ENCODE measurements at regions not wholly inside any gene's neighbourhood (a gene's known extent, or its start where the extent isn't known, plus 50 kb on each side); places are given as distances from the start of the nearest gene placed in this dataset.

- DNase-seq (ENCODE audit: low read depth, low spot score), result no peak
- no TSS peak for BruUV-seq (replicated peaks)
- POLR2A ChIA-PET, result no interaction called here
Measured at GRCh38 chrX:10749113-10749512, 128.7 kb upstream of the MID1 start.

GRCh38 chrX:10750581-10750980 is 130.2 kb upstream of the MID1 start:
- no peak for ATAC-seq
- no TSS peak for BruUV-seq (replicated peaks)
- ChIA-PET RAD21 (ENCODE audit: unreplicated experiment) (no interaction called here), SMC1A (ENCODE audit: uncharacterized antibody, unreplicated experiment) (no interaction called here), POLR2A (no interaction called here), CTCF (no interaction called here)
- no peaks in the 10 kb centered on the region for H3K79me2 ChIP-seq (ENCODE audit: control insufficient read depth, insufficient read depth, low read length)
- TF ChIP-seq YBX1 (IDR thresholded peaks at IDR 0.05) (no peak), EED (IDR thresholded peaks at IDR 0.05; ENCODE audit: low read depth) (no peak), ASH2L (IDR thresholded peaks at IDR 0.05; ENCODE audit: borderline replicate concordance, low read depth) (no peak), MTA2 (IDR thresholded peaks at IDR 0.05; ENCODE audit: low read depth) (no peak), KAT2A (conservative IDR thresholded peaks at IDR 0.05; ENCODE audit: control insufficient read depth, low read depth, low read length) (no peak)
- no peaks in the 10 kb centered on the region for H3K36me3 ChIP-seq (ENCODE audit: control insufficient read depth in 2 of 2, insufficient read depth in 2 of 2, low read length in 1 of 2)
- H2AFZ ChIP-seq (ENCODE audit: control insufficient read depth, low read depth, low read length), result no peak overlapping the region
- intact Hi-C loops (cut with micrococcal nuclease; ENCODE audit: unreplicated experiment), result no loop called here
- H3K4me1 ChIP-seq (ENCODE audit: control insufficient read depth, insufficient read depth, low read length), result no peaks in the 10 kb centered on the region
- in situ Hi-C loops (cut with MboI), result no loop called here
- H3K27me3 ChIP-seq (replicated peaks in 1 of 2; ENCODE audit: control insufficient read depth in 2 of 2, insufficient read depth in 2 of 2, low read length in 1 of 2), result no peaks in the 10 kb centered on the region; a peak in 1 of 4 replicates
- no peak overlapping the region for H3K9ac ChIP-seq (ENCODE audit: control insufficient read depth, insufficient read depth, low read length)
- no peak for FAIRE-seq
- no peak overlapping the region for H3K4me2 ChIP-seq (ENCODE audit: control insufficient read depth, insufficient read depth)
- no peaks in the 10 kb centered on the region for H4K20me1 ChIP-seq (ENCODE audit: control insufficient read depth, insufficient read depth)
- no peak for DNase-seq (ENCODE audit: low read depth, low spot score)
- WGBS (ENCODE audit: insufficient coverage, insufficient replicate concordance, low lambda C conversion rate, missing lambda C conversion rate), result 6% methylated on average over 7 of the region's 7 CpGs
- no peak overlapping the region for H3K4me3 ChIP-seq
- no peak overlapping the region for H3K27ac ChIP-seq (ENCODE audit: control insufficient read depth, insufficient read depth)
- no peaks in the 10 kb centered on the region; the same call in 2 of the 3 replicates for H3K9me3 ChIP-seq (replicated peaks; ENCODE audit: control insufficient read depth, insufficient read depth, low read length)

More at GRCh38 chrX:10749113-10749512, 128.7 kb upstream of the MID1 start:
- no peak overlapping the region for H3K4me2 ChIP-seq (ENCODE audit: control insufficient read depth, insufficient read depth)
- CTCF ChIA-PET, result interaction anchor here (0.9 kb wide), 1 partner anchor 559 kb away, joined by 3 read pairs; no protein-coding TSS in a partner anchor
- no peaks in the 10 kb centered on the region; the same call in 2 of the 3 replicates for H3K9me3 ChIP-seq (replicated peaks; ENCODE audit: control insufficient read depth, insufficient read depth, low read length)
- no peak overlapping the region for H3K4me3 ChIP-seq
- no peaks in the 10 kb centered on the region for H3K4me1 ChIP-seq (ENCODE audit: control insufficient read depth, insufficient read depth, low read length)
- H3K36me3 ChIP-seq (ENCODE audit: control insufficient read depth in 2 of 2, insufficient read depth in 2 of 2, low read length in 1 of 2), result no peaks in the 10 kb centered on the region
- 13% methylated on average over 3 of the region's 3 CpGs for WGBS (ENCODE audit: insufficient coverage, insufficient replicate concordance, low lambda C conversion rate, missing lambda C conversion rate)
- no peaks in the 10 kb centered on the region for H3K79me2 ChIP-seq (ENCODE audit: control insufficient read depth, insufficient read depth, low read length)
- H3K27me3 ChIP-seq (replicated peaks in 1 of 2; ENCODE audit: control insufficient read depth in 2 of 2, insufficient read depth in 2 of 2, low read length in 1 of 2), result no peaks in the 10 kb centered on the region
- in situ Hi-C loops (cut with MboI) (no loop called here), intact Hi-C loops (cut with micrococcal nuclease; ENCODE audit: unreplicated experiment) (no loop called here)
- no peak overlapping the region for H3K9ac ChIP-seq (ENCODE audit: control insufficient read depth, insufficient read depth, low read length)
- no peak for ATAC-seq
- RAD21 ChIA-PET (ENCODE audit: unreplicated experiment), result no interaction called here
- H4K20me1 ChIP-seq (ENCODE audit: control insufficient read depth, insufficient read depth), result no peaks in the 10 kb centered on the region
- TF ChIP-seq CREM (IDR thresholded peaks at IDR 0.05; ENCODE audit: low read depth) (no peak), SIX5 (IDR thresholded peaks at IDR 0.05; ENCODE audit: low read depth, low read length, severe bottlenecking) (no peak), RELB (IDR thresholded peaks at IDR 0.05; ENCODE audit: low read depth) (no peak), SUPT20H (IDR thresholded peaks at IDR 0.05; ENCODE audit: borderline replicate concordance, control insufficient read depth, low read depth, low read length) (no peak), RAD21 (IDR thresholded peaks at IDR 0.05; ENCODE audit: insufficient read depth, low read depth, low read length) (no peak), RB1 (IDR thresholded peaks at IDR 0.05; ENCODE audit: borderline replicate concordance) (no peak), NFIC (IDR thresholded peaks at IDR 0.05; ENCODE audit: low read depth, low read length) (no peak), MEF2A (IDR thresholded peaks at IDR 0.05; ENCODE audit: insufficient read depth, low read depth, low read length) (no peak)
- no peak overlapping the region for H3K27ac ChIP-seq (ENCODE audit: control insufficient read depth, insufficient read depth)
- SMC1A ChIA-PET (ENCODE audit: uncharacterized antibody, unreplicated experiment), result no interaction called here
- FAIRE-seq, result no peak
- no peak overlapping the region for H2AFZ ChIP-seq (ENCODE audit: control insufficient read depth, low read depth, low read length)
